ACC112 (cell line): ENCODE measurements at regions not wholly inside any gene's neighbourhood (a gene's known extent, or its start where the extent isn't known, plus 50 kb on each side); places are given as distances from the start of the nearest gene placed in this dataset.
A peak's percentile ranks its signal among the peaks of the same experiment; 100 is the strongest.
"Not testable (repeated sequence)": the region's sequence is repeated elsewhere in the genome, so short reads cannot be mapped to it uniquely, and the experiment has no call there.

Experiments
- H2AFZ ChIP-seq: fragments of 200-600 bp; sonication (generic); one replicate; pipeline ENCODE4 v1.6.0; 2017; ENCODE audit warnings: antibody characterized with exemption, low read length; ENCODE audit not compliant: unreplicated experiment
- H3K27ac ChIP-seq: fragments of 200-600 bp; sonication (generic); 2 replicates; pipeline ENCODE4 v1.5.1; 2014; ENCODE audit warnings: low read depth, mild to moderate bottlenecking, antibody characterized with exemption, low read length, moderate library complexity
- H3K27me3 ChIP-seq: fragments of 200-600 bp; sonication (generic); 2 replicates; pipeline ENCODE4 v1.6.1; 2014; ENCODE audit warnings: mild to moderate bottlenecking, antibody characterized with exemption, low read length, moderate library complexity, mixed read lengths; ENCODE audit not compliant: insufficient read depth
- H3K36me3 ChIP-seq: fragments of 200-600 bp; sonication (generic); 2 replicates; pipeline ENCODE4 v1.6.1; 2016; ENCODE audit warnings: mild to moderate bottlenecking, antibody characterized with exemption, low read length, moderate library complexity, mixed read lengths; ENCODE audit not compliant: insufficient read depth
- H3K4me1 ChIP-seq: fragments of 200-600 bp; sonication (generic); one replicate; pipeline ENCODE4 v1.6.1; 2016; ENCODE audit warnings: low read length, mixed read lengths; ENCODE audit not compliant: insufficient read depth, unreplicated experiment, control insufficient read depth
- H3K4me3 ChIP-seq: fragments of 200-600 bp; sonication (generic); 2 replicates; pipeline ENCODE4 v1.5.1; 2014; ENCODE audit warnings: mild to moderate bottlenecking, low read depth, low read length
- H3K79me2 ChIP-seq: fragments of 200-600 bp; sonication (generic); one replicate; pipeline ENCODE4 v1.6.0; 2016; ENCODE audit warnings: low read length; ENCODE audit not compliant: control insufficient read depth, unreplicated experiment, insufficient read depth

DNA sequence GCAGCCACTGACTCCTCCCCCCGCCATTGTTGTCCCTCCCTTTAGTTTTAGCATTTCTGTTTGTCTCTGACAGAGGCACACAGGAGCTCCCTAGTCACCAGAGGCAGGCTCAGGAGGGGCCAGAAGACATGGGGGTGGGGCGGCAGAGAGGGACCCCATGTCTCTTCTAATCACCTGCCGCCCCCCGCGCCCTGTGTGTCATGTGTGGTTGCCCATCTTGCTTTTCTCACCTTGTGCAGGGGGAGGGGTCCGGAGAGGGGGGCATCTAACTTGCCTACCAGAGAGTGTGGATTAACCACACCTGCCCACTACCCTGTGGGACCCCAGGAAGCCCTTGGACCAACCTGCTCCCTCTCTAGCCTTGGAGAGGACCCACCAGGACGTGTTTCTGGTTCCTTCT lies 130.2 kb downstream of the ZNF267 start:
- H2AFZ ChIP-seq, H3K36me3 ChIP-seq, H3K27ac ChIP-seq, H3K4me3 ChIP-seq, H3K79me2 ChIP-seq, H3K27me3 ChIP-seq, H3K4me1 ChIP-seq: not testable (repeated sequence)

DNA sequence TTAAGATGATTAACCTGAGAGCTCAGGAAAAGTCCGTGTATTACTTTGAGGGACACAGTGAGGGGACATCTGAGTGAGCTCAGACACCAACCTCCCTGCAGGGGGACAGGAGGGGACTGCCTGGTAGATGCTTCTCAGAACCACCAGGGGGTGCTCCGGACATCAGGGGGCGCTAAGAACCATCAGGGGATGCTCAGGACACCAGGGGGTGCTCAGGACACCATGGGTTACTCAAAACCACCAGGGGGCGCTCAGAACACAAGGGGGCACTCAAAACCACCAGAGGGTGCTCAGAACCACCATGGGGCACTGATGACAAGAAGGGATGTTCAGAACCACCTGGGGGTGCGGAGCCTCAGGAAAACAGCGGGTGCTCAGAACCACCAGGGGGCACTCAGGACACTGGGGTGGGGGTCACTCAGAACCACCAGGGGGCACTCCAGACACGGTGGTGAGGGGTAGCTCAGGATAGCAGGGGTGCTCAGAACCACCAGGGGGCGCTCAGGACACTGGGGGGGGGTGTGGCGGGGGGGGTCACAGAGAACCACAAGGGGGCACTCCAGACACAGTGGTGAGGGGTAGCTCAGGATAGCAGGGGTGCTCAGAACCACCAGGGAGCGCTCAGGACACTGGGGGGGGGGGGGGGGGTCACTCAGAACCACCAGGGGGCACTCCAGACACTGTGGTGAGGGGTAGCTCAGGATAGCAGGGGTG lies 165.3 kb downstream of the ZNF267 start:
- not testable (repeated sequence) for H3K79me2 ChIP-seq, H3K4me1 ChIP-seq, H3K27me3 ChIP-seq, H2AFZ ChIP-seq, H3K36me3 ChIP-seq, H3K27ac ChIP-seq, H3K4me3 ChIP-seq

DNA sequence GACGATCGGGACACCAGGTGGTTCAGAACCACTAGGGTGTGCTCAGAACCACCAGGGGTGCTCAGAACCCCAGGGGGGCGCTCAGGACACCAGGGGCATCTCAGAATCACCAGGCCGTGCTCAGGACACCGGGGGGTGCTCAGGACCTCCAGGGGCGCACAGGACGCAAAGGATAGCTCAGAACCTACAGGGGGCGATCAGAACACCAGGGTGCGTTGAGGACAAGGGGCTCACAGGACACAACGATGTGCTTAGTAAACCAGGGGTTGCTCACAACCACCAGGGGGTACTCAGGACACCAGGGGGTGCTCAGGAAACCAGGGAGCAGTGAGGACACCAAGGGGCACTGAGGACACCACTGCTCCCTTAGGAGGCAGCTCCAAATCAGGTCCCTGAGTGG lies 166.3 kb downstream of the ZNF267 start:
- H3K79me2 ChIP-seq, H3K27me3 ChIP-seq, H3K27ac ChIP-seq, H2AFZ ChIP-seq, H3K36me3 ChIP-seq, H3K4me1 ChIP-seq, H3K4me3 ChIP-seq: not testable (repeated sequence)

DNA sequence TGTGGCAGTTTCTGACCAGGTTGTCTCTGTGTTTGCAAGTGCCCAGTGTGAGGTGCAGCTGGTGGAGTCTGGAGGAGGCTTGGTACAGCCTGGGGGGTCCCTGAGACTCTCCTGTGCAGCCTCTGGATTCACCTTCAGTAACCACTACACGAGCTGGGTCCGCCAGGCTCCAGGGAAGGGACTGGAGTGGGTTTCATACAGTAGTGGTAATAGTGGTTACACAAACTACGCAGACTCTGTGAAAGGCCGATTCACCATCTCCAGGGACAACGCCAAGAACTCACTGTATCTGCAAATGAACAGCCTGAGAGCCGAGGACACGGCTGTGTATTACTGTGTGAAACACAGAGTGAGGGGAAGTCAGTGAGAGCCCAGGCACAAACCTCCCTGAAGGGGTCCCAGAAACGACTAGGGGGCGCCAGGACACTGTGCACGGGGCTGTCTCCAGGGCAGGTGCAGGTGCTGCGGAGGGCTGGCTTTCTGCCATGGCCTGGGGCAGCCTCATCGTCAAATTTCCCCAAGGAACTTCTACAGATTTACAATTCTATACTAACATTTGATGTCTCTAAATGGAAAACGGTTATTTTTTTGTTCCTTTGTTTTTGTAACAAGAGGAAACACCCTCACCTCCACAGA lies 187.0 kb upstream of the TP53TG3D start:
- H3K4me1 ChIP-seq, H3K27ac ChIP-seq, H3K27me3 ChIP-seq, H3K79me2 ChIP-seq, H3K4me3 ChIP-seq, H2AFZ ChIP-seq, H3K36me3 ChIP-seq: not testable (repeated sequence)

DNA sequence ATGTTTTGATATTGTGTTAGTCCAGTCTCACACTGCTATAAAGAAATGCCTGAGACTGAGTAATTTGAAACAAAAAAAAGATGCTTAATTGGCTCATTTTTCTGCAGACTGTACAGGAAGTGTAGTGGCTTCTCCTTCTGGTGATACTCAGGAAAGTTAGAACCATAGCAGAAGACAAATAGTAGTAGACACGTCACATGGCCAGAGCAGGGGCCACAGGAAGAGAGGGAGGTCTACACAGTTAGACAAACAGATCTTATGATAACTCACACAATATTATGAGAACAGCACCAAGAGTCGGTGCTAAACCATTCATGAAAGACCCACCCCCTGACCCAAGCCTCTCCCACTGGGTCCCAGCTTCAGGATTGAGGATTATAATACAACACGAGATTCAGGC lies 181.5 kb upstream of the TP53TG3D start:
- H3K27ac ChIP-seq, H3K27me3 ChIP-seq, H3K4me3 ChIP-seq: not testable (repeated sequence)

DNA sequence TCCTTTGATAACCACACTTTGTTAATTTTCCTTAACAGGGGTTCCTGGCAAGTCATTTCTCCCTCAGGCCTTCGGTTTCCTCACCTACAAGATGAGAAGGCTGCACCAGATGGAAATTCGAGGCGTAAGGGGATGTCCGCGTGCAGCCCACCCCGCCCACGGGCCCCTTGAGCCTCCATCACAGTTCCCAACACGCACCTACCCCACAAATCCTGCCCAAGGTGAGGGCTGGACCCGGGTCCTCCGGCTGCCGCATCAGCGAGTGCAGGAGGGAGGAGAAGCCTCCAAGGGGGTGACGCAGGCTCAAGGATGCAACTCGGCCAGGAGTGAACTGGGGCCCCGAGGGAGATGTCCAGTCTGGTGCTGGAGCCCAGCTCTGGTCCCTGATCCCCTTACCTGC lies 169.2 kb upstream of the TP53TG3D start:
- not testable (repeated sequence) for H3K4me3 ChIP-seq, H3K79me2 ChIP-seq, H3K4me1 ChIP-seq, H2AFZ ChIP-seq, H3K36me3 ChIP-seq, H3K27ac ChIP-seq, H3K27me3 ChIP-seq

More for the DNA sequence above, 181.5 kb upstream of the TP53TG3D start:
- not testable (repeated sequence) for H3K4me1 ChIP-seq, H3K36me3 ChIP-seq, H2AFZ ChIP-seq, H3K79me2 ChIP-seq

DNA sequence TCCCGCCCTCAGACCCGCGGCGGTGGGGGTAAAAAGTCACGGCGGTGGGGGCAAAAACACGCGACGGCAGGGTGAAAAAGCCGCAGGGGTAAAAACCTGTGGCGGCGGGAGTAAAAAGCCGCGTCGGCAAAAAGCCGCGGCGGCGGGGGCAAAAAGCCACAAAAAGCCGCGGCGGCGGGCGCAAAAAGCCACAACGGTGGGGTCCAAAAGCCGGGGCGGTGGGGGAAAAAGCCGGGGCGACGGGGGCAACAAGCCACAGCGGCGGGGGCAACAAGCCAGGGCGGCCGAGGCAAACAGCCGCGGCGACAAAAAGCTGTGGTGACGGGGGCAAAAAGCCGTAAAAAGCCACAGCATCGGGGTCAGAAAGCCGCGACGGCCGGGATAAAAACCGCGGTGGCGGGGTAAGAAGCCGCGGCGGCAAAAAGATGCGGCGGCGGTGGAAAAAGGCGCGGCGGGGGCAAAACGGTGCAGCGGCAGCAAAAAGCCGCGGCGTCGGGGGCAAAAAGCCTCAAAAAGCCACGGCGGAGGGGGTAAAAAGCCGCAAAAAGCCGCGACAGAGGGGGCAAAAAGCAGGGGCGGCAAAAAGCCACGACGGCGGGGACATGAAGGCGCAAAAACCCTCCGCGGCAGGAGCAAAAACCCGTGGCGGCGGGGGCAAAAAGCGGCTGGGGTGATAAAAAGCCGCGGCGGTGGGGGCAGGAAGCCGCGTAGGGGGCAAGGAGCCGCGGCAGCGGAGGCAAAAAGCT lies 168.3 kb upstream of the TP53TG3D start:
- not testable (repeated sequence) for H3K79me2 ChIP-seq, H3K36me3 ChIP-seq, H3K4me1 ChIP-seq, H3K27ac ChIP-seq, H3K27me3 ChIP-seq, H2AFZ ChIP-seq
- H3K4me3 ChIP-seq, result 0 out of 2 replicates have a peak overlapping the region, but pooled peaks have one; percentile 45

DNA sequence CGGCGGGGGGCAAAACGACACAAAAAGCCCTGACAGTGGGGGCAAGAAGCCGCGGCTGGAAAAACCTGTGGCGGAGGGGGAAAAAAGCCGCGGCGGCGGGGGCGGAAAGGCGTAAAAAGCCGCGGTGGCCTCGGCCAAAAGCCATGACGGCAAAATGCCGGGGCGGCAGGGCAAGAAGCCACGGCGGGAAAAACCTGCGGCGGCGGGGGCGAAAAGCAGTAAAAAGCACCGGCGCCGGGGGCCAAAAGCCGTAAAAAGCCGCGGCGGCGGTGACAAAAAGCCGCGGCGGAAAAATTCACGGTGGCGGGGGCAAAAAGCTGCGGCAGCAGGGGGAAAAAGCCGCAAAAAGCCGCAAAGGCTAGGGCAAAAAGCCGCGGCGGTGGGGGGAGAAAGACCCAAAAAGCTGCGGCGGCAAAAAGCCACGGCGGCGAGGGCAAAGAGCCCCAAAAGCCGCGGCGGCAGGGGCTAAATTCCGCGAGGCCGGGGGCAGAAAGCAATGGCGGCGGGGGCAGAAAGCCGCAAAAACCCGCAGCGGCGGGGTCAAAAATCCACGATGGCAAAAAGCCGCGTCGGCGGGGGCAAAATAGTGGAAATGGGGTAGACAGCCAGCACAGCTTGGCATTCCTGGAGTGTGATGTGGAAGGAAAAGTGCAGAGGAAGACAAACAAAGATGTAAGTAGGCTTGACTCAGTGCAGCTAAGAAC lies 167.5 kb upstream of the TP53TG3D start:
- H3K4me3 ChIP-seq, result peak overlapping the region; percentile 45; the same call in 1 of the 2 replicates
- H2AFZ ChIP-seq, H3K4me1 ChIP-seq, H3K27ac ChIP-seq, H3K79me2 ChIP-seq, H3K36me3 ChIP-seq, H3K27me3 ChIP-seq: not testable (repeated sequence)

DNA sequence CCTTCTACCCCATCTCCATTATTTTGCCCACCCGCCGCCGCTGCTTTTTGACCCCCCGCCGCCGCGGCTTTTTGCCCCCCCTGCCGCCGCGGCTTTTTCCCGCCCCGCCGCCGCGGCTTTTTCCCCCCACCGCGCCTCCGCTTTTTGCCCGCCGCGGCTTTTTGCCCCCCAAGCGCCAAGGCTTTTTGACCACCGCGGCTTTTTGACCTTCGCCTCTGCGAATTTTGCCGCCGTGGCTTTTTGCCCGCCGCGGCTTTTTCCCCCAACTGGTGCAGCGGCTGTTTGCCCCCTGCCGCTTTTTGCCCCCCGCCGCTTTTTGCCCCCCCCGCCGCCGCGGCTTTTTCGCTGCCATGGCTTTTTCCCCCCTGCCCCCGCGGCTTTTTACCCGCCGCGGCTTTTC lies 137.5 kb upstream of the TP53TG3D start:
- H3K4me3 ChIP-seq, result peak overlapping the region; percentile 71
- H2AFZ ChIP-seq, H3K27ac ChIP-seq, H3K79me2 ChIP-seq, H3K36me3 ChIP-seq, H3K27me3 ChIP-seq, H3K4me1 ChIP-seq: not testable (repeated sequence)

DNA sequence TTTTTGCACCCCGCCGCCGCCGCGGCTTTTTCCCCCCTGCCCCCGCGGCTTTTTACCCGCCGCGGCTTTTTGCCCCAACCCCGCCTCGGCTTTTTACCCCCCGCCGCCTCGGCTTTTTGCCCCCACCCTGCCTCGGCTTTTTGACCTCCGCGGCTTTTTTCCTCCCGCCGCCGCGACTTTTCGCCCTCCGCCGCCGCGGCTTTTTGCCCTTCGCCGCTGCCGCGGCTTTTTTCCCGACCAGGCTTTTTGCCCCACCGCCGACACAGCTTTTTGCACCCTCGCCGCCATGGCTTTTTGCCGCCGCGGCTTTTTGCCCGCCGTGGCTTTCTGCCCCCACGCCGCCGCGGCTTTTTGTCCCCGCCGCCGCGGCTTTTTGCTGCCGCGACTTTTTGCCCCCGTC lies 137.0 kb upstream of the TP53TG3D start:
- H3K27me3 ChIP-seq, result peaks cover 3% of the 10 kb centered on the region; the same call in 1 of the 2 replicates
- H2AFZ ChIP-seq, result no peak overlapping the region
- no peaks in the 10 kb centered on the region for H3K36me3 ChIP-seq
- H3K27ac ChIP-seq, result no peak overlapping the region
- H3K4me1 ChIP-seq, result no peaks in the 10 kb centered on the region
- no peaks in the 10 kb centered on the region for H3K79me2 ChIP-seq
- peak overlapping the region; percentile 71 for H3K4me3 ChIP-seq
